Epithelial cell of esophagus (primary cell): ENCODE measurements at regions not wholly inside any gene's neighbourhood (a gene's known extent, or its start where the extent isn't known, plus 50 kb on each side); places are given as distances from the start of the nearest gene placed in this dataset.

Experiments
- DNase-seq: peaks from one replicate; pipeline ENCODE4 v3.0.0; 2010; ENCODE audit warnings: low read depth
- H3K4me3 ChIP-seq: 2 replicates; pipeline ENCODE4 v1.5.1; 2011; ENCODE audit warnings: mild to moderate bottlenecking, low read length, control low read depth
- TF ChIP-seq, protein P1 (sequence below): IDR thresholded peaks from 2 replicates; pipeline ENCODE4 v1.5.1; 2011; ENCODE audit warnings: low read depth, mild to moderate bottlenecking, low read length, control low read depth, inconsistent platforms; ENCODE audit not compliant: insufficient read depth; ENCODE audit errors: missing control alignments

DNA sequence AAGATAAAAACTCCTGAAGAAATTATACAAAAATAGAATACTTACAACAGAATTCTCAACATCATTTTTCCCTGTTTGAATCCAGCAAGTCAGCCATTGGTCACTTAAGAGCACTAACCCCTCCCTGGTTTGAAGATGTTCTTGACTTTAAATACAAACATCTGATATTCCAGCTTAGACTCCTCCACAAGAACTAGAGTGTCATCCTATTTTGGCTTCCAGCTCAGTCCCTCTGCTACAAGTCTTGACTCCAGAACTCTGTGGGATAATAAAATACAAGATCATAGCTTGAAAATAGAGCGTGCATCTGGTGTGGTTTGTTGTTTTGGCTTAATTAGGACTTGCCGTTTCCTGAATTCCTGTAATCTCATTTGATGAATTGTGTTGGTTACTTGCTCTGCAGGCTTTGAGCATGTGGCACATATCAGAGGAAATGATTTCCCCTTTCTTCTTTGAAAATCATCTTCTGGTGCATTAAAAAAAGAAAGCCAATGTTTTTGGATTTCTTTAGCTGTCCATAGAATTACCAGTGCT lies 63.7 kb upstream of the DPT start:
- DNase-seq: no peak

DNA sequence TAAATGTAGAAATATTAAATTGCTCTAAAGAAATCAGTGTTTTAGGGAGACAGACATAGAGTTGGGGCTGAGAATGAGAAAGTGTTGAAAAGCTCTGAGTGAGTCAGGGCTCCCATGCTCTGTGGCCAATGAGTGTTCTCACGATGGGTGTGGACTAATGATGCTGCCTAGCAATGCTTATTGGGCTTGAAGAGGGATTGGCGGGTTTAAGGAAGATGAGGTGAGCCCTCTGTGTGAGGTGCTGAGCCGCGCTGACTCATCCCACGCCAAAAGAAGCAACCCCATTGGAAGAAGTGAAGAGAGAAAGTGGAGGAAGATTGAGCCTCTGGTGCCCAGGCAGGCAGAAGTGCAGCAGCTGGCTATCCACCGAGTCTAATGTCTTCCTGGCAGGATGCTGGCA lies 65.1 kb upstream of the DPT start:
- peak; percentile 9 for DNase-seq
- TF ChIP-seq, protein P1, sequence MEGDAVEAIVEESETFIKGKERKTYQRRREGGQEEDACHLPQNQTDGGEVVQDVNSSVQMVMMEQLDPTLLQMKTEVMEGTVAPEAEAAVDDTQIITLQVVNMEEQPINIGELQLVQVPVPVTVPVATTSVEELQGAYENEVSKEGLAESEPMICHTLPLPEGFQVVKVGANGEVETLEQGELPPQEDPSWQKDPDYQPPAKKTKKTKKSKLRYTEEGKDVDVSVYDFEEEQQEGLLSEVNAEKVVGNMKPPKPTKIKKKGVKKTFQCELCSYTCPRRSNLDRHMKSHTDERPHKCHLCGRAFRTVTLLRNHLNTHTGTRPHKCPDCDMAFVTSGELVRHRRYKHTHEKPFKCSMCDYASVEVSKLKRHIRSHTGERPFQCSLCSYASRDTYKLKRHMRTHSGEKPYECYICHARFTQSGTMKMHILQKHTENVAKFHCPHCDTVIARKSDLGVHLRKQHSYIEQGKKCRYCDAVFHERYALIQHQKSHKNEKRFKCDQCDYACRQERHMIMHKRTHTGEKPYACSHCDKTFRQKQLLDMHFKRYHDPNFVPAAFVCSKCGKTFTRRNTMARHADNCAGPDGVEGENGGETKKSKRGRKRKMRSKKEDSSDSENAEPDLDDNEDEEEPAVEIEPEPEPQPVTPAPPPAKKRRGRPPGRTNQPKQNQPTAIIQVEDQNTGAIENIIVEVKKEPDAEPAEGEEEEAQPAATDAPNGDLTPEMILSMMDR: no peak
- H3K4me3 ChIP-seq: no peak overlapping the region

More for the DNA sequence above, 63.7 kb upstream of the DPT start:
- TF ChIP-seq, protein P1: no peak
- H3K4me3 ChIP-seq: no peak overlapping the region

DNA sequence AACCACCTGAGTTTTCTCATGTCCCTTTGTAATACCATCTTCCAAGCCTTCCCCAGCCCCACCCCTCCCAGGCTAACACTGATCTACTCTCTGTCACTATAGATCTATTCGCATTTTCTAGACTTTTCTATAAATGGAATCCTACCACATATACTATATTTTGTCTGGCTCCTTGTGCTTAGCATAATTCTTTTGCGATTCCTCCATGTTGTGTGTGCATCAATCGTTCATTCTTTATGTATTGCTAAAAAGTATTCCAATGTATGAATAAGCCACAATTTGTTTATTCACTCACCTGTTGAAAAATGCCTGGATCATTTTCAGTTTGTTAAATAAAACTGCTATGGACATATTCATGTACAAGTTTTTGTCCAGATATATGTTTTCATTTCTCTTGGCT lies 66.7 kb upstream of the DPT start:
- DNase-seq: no peak
- TF ChIP-seq, protein P1: no peak
- no peak overlapping the region for H3K4me3 ChIP-seq

DNA sequence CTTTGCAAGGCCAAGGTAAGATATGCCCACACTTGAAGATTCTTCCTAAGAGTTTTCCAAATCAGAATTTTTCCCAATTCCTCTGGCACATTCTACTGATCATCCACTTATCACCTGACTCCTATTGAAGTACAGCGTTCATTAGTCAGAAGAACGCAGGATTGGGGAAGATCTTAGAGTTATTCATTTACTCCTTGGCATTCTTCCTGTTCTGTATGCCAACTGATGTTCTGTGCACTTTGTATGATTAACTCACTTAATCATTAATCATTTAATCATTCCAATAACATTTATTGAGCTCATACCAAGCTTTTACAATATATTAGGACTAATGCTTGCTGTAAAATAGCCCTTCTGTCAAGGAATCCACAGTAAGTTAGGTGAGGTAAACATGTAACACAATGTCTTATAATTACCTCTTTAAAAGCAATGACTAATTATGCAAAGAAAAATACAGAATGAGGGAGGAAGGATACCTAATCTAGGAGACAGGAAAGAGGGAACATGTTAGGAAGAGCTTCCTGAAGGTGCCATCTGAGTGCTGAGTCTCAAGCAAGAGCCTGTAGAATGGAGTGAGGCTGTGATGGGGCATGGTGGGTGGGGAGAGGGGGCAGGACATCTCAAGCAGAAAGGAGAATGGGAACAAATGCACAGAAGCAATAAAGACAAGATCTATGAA lies 71.1 kb upstream of the DPT start:
- TF ChIP-seq, protein P1: no peak
- no peak for DNase-seq
- H3K4me3 ChIP-seq: no peak overlapping the region

DNA sequence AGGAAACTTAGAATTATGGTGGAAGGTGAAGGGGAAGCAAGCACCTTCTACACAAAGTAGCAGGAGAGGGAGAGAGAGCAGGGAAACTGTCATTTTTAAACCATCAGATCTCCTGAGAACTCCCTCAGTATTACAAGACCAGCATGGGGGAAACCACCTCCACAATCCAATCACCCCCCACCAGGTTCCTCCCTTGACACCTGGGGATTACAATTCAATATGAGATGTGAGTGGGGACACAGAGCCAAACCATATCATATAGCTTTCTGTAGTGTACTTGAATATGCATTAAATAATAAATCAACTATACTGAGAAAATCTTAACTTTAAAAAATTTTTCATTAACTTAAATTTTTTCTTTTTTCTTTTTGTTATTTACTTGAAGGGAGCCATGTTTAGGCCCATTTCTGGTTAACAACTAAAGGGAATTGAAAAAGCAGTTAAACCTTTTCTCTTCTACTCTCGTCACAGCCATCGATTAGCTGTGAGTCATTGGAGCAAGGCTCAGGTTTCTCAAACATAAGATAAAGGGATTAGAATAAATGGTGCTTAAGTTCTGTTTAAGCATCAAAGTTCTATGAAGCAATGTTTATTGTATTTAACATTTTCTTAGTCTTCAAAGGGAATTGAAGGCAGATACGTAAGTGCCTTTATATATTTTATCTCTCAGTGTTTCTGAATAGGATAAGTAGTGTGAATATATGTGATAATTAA lies 72.2 kb upstream of the DPT start:
- no peak overlapping the region for H3K4me3 ChIP-seq
- TF ChIP-seq, protein P1: no peak
- DNase-seq: no peak

DNA sequence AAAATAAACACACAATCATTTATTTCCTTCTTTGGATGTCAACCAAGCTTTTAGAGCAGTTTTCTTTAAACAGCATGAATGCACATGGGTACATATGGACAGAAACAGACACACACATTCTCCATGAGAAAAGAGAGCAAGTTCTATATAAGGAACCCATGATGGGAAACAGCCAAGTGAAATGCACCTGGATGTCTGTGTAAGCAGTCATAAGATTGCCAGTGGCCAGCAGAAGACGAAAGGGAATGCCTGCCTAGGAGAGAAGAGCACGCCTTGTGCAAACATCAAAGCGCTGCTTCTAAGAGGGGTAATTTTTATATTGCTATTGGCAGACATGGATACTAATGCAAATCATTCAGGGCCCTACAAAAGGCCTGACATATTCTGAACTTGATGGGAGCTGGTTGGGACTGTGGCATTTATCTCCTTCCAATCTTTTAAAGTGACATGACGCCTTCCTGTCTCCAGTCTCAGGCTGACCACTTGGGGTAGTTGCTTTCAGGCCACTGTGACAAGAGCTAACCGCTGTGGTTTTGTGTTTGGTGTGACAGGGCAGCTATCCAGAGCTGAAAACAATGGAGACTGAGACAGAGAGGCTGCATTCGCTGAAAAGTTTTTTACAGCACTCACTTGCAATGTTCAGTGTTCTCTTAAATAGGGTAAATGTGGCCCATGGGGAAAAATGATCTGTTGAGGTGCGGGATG lies 75.0 kb upstream of the DPT start:
- TF ChIP-seq, protein P1: no peak
- no peak overlapping the region for H3K4me3 ChIP-seq
- no peak for DNase-seq
